CD4-positive, alpha-beta T cell treated with Interleukin-17A for 4 hours (primary cell): ENCODE measurements at regions not wholly inside any gene's neighbourhood (a gene's known extent, or its start where the extent isn't known, plus 50 kb on each side); places are given as distances from the start of the nearest gene placed in this dataset.
"Not testable (repeated sequence)": the region's sequence is repeated elsewhere in the genome, so short reads cannot be mapped to it uniquely, and the experiment has no call there.

Experiments used
- DNase-seq: peaks from one replicate; pipeline ENCODE4 v3.0.0-alpha.2; 2020; ENCODE audit warnings: mixed read lengths

DNA sequence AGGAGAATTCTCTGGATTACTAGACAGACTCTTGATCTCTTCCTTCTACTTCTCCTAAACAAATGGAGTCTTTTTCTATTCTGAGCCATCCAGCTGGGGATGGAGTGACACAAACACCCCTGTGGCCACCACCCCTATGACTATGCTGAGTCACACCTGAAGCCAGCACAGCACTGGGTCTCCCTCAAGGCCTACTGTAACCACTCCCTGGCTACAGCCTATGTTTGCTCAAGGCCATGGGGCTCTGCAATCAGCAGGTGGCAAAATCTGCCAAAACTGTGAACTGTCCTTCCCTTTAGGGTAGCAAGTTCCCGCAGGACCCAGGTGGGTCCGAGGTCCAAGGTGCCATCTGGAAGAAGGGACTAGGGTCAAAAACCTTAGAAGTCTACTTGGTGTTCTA lies 132.3 kb downstream of the TINAG start:
- no peak for DNase-seq

- DNase-seq = no peak
Measured at GRCh38 chr6:54441020-54441419, 132.8 kb downstream of the TINAG start.

- DNase-seq = no peak
Measured at GRCh38 chr6:54441687-54442248, 133.5 kb downstream of the TINAG start.

- DNase-seq = no peak
Measured at GRCh38 chr6:54445207-54445606, 137.0 kb downstream of the TINAG start.

- DNase-seq = no peak
Measured at GRCh38 chr6:54448617-54449016, 140.4 kb downstream of the TINAG start.

DNA sequence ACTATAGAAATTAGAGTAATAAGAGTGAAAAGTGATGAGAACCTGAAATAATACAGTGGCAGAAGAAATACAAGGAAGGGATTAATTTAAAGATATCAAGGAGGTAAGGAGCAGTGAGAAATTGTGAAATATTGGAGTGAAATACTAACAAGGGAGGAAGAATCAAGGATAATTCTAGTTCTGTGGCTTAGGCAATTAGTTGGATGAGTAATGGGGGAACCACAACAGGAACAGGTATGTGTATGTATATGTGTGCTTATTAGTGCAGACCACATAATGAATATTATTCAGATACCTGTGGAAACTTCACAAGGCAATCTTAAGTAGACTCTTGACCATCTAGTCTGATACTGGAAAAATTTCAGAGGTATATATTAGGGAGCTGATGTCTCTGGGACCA lies 143.3 kb downstream of the TINAG start:
- no peak for DNase-seq

- no peak for DNase-seq
Measured at GRCh38 chr6:54463354-54464024, 155.2 kb downstream of the TINAG start.

DNA sequence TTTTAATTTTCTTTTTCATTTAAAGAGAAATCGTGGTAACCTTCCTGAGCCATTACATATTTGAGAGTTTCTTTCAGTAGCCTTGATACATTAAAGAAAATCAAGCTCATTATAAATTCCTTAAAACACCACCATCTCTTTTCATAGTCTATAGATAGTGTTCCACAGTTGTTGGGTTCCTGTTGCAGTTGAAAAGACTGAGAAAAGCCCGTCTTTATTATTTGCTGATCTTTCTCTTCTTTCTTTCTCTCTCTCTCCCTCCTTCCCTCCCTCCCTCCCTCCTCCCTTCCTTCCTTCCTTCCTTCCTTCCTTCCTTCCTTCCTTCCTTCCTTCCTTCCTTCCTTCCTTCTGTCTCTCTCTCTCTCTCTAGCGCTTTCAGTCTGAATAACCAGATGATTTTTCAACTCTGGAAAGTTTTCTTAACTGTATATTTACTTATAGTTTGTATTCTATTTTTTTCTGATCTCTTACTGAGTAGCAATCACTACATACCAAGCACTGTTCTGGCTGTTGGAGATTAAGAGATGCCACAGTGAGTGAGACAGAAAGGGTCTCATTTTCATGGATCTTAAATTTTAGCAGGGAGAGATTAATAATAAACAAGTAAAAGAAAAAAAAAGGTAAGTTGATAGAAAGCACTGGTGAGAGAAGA lies 157.5 kb downstream of the TINAG start:
- DNase-seq = no peak

DNA sequence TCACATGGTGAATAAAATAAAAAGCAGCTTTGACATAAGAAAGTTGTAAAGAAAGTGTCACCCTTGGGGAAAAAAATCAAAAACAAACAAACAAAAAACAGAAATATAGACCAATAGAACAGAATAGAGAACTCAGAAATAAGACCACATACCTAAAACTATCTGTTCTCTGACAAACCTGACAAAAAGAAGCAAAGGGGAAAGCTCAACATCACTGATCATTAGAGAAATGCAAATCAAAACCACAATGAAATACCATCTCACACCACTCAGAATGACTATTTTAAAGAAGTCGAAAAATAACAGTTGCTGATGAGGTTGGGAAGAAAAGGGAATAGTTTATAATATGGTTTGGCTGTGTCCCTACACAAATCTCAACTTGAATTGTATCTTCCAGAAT lies 159.1 kb downstream of the TINAG start:
- DNase-seq = no peak

DNA sequence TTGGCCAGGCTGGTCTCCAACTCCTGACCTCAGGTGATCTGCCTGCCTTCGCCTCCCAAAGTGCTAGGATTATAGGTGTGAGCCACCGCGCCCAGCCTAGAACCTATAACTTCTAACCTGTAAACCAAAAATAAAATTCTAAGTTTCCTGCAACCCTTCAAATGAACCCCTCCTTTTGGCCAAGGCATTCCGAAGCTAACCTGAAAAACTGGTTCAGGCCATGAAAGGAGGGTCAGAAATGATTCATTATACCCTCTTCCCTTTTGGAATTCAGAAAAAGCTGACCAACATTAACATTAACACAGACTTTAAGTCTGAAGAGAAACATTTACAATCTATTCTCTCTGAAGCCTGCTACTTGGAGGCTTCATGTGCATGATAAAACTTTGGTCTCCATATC lies 165.1 kb downstream of the TINAG start:
- no peak for DNase-seq

DNA sequence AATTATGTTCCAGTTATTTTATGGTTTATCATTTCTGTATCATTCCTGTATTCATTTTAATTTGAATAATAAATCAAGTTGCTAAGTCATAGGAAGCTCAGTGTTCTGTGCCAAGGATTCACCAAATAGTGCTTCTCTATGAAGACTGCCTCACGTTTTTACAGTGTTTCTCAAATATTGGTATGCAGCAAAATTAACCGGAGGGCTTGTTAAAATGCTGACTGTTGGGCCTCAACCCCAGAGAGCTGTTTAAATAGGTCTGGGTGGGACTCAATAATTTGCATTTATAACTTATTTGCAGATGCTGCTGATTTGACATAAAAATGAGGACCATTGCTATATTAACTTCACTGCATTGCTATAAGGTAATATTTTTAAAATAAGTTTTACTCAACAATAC lies 166.7 kb downstream of the TINAG start:
- no peak for DNase-seq

- DNase-seq = no peak
Measured at GRCh38 chr6:54481091-54481490, 172.8 kb downstream of the TINAG start.

GRCh38 chr6:54491431-54491830 lies 183.2 kb downstream of the TINAG start:
- no peak for DNase-seq

DNA sequence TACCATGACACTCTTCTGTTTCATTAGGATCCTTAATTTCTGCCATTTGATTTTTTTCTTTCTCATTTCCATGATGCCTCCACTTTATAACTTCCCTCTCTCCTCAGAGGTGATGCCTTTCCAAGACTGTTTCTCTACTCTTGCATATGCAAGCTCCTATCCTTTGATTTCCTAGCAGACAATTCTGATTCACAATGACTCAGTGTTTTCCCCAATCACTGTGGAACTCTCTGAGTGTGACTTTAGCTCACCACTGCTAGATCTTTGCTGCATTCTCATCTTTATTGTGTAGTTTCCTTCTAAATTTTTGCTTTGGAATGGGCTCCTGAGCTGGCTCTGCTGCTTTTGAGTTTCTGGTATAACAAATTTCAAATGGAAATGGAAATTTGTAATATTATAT lies 184.9 kb downstream of the TINAG start:
- no peak for DNase-seq

DNA sequence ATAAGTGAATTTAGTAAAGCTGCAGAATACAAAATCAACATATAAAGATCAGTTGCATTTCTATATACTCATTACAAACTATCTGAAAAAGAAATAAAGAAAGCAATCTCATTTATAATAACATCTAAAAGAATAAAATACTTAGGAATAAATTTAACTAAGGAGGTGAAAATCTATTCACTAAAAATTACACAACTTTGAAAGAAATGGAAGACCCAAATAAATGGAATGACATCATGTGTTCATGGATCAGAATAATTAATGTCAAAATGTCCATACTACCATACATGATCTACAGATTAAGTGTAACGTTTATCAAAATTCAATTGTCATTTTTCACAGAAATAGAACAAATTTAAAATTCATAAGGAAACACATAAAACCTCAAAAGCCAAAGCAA lies 194.9 kb downstream of the TINAG start:
- DNase-seq = no peak

- no peak for DNase-seq
Measured at GRCh38 chr6:54515013-54515412, 206.8 kb downstream of the TINAG start.

GRCh38 chr6:54515713-54516112 lies 207.5 kb downstream of the TINAG start:
- DNase-seq = no peak

DNA sequence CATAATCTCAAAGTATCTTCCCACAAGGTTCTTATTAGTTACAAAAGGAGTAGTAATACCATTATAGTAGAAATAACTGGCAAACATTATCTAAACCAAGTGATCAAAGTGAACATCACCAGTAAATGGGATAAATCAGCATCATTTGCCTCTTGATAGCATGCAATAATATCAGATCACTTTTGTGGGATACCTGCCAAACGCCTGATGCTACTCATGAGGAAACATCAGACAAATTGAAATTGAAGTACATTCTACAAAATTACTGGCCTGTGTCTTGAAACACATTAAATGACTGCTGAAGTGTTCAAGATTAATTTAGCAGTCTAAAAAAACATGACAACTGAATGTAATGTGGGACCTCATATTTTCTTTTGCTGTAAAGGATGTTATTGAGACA lies 208.1 kb downstream of the TINAG start:
- no peak for DNase-seq

DNA sequence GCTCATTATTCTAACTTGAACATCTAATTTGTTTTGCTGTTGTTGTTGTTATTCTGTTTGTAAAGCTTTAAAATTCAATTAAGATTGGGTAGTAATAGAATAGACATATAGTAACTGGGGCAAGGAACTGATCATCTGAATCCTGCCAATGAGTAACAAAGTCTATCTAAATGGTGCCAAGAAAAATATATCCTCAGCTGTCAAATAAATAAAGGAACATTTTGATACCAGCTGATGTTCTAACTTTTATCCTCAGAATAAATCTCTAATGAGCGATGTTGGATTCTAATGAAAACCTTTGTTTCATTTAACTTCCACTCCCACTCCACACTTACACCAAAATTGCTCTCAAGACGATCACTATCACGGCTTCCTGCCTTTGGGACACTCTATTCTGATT lies 210.9 kb downstream of the TINAG start:
- no peak for DNase-seq

- no peak for DNase-seq
Measured at GRCh38 chr6:54525731-54526130, 217.5 kb downstream of the TINAG start.

GRCh38 chr6:54533567-54533966 lies 225.3 kb downstream of the TINAG start:
- no peak for DNase-seq

GRCh38 chr6:54535568-54535967 lies 227.3 kb downstream of the TINAG start:
- no peak for DNase-seq

DNA sequence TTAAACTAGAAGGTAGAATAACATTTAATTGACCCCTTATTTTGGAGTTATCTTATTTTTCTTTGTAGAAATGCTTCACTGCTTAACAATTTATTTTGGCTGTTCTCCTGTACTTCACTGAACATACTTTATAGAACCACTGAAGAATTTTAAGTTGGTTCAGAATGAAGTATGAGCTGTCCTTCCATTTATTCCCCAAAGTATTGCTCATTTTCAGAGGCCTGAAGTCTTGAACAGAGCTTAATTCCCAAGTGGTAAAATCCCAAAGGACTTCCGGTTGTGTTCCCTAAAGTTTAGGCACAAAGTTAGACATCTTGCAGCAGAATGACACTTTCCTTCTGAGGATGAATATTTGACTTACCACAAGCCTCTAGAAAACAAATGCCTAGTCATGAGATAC lies 233.3 kb downstream of the TINAG start:
- DNase-seq = no peak

- DNase-seq = no peak
Measured at GRCh38 chr6:54559136-54559535, 250.9 kb downstream of the TINAG start.

DNA sequence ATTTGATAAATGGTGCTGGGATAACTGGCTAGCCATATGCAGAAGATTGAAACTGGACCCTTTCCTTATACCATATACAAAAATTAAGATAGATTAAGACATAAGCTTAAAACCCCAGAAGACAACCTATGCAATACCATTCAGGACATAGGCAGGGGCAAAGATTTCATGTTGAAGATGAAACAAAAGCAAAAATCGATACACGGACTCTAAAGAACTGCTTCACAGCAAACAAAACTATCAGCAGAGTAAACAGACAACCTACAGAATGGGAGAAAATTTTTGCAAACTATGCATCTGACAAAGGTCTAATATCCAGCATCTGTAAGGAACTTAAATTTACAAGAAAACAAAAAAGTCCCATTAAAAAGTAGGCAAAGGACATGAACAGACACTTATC lies 255.9 kb downstream of the TINAG start:
- not testable (repeated sequence) for DNase-seq
